GM18519 (cell line): ENCODE measurements at regions not wholly inside any gene's neighbourhood (a gene's known extent, or its start where the extent isn't known, plus 50 kb on each side); places are given as distances from the start of the nearest gene placed in this dataset.
"Not testable (repeated sequence)": the region's sequence is repeated elsewhere in the genome, so short reads cannot be mapped to it uniquely, and the experiment has no call there.

Experiments
- ATAC-seq: cut with Tn5 transposase; IDR thresholded peaks from one replicate; pipeline ENCODE4 v1.9.1; 2021; ENCODE audit warnings: mild to moderate bottlenecking, moderate library complexity; ENCODE audit not compliant: unreplicated experiment, low FRiP score

DNA sequence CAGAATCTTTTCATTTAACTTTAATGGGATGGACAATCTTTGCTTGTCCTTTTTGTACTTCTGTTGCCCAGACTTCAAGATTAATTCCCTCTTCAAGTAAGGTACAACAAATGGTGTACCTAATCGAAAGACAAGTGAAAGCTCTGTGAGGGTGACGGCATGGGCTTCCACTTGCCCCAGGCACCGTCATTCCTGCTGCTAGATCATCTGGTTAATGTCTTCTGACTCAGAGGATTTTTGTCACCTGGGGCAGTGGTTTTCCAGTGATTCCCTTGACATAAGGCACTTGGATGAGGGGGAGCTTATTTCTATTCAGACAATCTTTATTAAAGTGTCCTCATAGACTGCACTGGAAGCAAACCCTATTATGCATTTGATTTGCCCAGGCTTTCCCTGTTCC, 977.0 kb upstream of the AMELY start:
- ATAC-seq: no peak

DNA sequence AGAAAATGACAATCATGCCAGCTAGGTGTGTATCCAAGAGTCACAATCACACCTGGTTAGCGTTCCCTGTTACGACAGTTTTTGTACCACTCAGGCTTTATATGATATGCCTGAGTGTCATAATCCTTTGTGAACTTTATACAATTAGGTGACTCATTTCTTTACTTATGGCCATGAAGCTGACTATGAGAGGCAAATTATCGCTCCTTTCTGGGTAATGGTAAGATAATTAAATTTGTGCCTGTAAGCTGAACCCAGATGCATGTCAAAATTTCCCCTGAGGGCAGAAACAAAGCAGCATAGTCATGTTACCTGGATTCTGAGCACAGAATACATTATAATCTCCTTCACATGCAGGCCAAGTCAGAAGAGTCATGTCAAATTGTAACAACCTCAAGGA, 970.1 kb upstream of the AMELY start:
- no peak for ATAC-seq

DNA sequence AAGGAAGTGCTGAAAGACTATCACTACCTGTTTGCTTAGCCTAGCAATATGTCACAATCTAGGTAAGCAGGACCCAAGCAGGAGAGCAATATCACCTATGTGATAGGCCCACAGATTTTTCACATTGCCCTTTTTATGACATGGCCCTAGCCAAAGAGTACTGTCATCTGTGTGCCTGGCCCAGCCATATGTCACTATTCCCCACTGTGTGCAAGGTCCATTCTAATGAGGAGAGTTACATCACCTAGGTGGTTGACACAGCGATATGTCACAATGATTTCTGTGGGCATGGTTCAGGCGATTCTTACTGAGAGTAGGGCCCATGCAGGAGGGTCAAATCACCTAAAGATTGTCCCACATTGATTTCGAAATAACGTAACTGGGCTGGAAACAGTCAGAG, 967.7 kb upstream of the AMELY start:
- ATAC-seq: no peak

DNA sequence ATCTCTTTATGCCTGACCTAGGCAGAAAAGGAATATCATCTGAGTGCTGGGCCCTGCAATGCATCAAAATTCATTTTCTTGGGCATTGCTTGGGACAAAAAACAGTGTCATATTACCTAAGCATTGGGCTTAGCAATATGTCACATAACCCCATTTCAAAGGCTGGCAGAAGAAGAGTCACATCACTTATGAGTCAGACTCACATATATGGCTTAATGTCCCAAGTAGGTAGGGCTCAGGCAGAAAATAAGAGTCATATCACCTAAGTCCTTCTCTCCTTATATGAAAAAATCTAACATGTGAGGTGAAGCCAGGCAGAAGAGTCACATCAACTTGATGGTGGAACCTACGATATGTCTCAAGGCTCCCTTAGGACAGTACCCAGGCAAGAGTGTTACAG, 967.2 kb upstream of the AMELY start:
- ATAC-seq: no peak

DNA sequence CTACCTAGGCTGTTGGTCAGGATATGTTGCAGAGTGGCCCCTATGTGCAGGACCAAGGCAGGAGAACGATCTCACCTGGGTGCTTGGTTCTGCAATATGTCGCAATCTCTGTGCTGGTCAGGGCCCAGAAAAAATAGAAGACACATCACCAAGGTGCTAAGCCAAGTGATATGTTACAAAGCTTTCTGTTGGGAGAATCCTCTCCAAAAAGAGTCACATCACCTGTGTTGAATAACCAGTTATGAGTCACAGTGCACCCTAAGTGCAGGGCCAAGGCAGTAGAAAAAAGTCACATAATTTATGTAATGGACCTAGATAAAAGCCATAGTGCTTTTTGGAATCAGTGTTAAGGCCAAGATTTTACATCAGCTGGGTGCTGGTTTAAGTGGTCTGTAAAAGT, 965.9 kb upstream of the AMELY start:
- no peak for ATAC-seq

DNA sequence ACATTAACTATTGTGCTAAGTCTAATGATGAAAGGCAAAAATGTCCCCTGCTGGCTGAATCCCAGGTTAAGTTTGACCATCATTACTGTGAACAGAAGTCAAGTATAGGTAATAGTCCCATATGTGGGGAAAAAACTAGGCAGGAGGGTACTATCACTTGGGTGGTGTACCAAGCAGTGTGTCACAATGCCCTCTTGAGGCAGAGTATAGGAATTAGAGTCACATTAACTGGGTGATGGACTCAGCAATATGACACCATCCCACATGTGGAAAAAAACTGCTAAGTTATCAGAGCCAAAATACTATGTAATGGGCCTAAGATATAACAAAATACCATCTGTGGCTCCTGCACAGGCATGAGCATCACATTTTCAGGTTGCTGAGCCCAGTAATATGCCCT, 962.5 kb upstream of the AMELY start:
- ATAC-seq: no peak

DNA sequence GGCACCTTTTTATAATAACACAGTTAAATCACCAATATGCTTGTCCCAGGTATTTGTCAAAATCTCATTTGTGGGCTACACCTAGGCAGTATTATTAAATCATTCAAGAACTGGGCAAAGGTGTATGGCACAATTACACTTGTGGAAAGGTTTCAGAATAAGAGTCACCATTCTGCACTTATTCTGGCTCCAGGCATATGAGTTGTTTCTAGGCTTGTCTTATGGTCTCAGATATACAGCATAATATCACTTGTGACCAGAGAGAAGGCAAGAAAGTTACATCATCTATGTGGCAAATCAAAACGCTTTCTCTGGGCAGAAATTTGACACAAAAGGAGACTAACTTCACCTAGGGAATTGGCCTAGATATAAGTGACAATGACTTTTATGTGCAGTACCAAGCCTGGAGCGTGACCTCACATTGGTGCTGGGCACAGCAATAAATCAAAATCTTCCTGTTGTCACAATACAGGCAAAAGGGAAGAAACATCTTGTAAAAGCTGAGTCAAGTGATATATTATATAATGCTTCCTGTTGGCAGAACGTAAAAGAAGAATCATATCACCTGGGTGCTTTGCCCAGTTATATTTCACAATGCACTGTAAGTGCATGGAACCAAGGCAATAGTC, 959.9 kb upstream of the AMELY start:
- no peak for ATAC-seq

DNA sequence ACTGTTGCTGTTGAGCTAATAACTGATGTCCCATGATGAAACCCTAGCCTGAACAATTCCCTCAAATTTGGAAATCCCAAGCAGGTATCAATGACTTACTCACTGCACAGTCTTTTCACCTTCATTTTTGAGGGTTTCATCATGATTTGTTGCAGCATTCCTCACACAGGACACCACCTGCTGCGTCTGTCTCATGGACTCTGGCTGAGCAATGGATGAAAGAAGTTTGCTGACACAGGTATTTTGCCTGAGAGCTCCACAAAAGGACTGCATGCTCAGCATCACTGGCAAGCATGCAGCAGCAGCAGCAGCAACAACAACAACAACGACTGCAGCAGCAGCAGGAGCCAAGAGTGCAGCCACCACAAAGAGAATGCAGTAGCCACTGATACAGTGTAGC, 955.4 kb upstream of the AMELY start:
- no peak for ATAC-seq

DNA sequence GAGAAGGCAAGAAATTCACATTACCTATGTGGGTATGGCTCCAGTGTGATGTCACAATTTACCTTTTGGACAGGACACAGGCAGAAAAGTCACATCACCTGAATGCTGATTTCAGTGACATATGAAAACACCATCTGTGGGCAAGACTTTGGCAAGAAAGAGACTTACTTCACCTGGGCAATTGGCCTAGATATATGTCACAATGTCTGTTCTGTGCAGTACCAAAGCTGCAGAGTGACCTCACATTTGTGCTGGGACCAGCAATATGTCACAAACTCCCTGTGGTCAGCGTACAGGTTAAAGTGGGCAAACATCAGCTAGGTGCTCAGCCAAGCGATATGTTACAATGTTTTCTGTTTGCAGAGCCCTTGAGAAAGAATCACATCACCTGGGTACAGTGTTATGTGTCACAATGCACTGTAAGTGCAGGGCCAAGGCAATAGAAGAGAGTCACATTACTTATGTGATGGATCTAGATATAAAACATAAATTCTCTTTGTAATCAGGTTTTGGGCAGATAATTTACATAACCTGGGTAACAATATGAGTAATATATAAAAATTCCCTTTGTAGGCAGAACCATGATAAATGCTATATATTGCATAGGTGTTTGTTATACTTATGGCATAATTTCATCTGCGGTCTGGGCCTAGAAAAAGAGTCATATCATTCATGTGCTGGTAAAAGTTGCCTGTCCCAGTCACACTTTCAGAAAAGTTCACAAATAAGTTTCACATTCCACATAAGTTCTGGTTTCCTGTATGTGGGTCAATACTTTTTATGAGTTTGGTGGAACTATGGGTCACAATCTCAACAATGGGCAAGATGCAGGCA, 949.4 kb upstream of the AMELY start:
- ATAC-seq: no peak

DNA sequence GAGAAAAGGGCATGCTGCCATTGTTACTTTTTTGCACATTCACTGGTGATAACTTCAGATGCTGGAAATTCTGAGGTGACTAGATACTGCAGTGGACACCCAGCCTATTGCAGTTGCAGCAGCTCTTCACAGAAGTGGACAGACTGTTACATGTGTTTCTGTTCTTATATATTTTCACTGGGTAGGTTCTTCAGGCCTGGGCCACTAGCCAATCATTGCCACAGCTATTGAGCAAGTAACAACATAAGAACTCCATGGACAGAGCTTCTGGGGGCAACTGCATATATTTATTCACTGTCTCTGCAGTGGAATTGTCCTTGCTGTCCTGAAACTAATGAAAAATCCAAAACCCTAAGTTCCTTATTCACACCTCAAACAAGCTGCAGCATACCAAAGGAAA, 938.6 kb upstream of the AMELY start:
- no peak for ATAC-seq

DNA sequence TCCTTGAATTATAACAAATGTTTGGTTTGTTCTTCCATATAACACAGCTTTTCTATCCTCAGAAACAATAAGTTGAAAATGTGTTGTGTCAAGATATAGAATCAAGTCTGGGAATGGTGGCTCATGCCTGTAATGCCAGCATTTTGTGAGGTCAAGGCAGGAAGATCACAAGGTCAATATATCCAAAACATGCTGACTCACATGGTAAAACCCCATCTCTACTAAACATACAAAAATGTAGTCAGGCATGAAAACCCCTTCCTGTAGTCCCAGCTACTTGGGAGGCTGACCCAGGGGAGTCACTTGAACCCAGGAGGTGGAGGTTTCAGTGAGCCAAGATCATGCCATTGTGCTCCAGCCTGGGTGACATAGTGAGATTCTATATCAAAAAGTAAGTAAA, 934.2 kb upstream of the AMELY start:
- ATAC-seq: no peak

DNA sequence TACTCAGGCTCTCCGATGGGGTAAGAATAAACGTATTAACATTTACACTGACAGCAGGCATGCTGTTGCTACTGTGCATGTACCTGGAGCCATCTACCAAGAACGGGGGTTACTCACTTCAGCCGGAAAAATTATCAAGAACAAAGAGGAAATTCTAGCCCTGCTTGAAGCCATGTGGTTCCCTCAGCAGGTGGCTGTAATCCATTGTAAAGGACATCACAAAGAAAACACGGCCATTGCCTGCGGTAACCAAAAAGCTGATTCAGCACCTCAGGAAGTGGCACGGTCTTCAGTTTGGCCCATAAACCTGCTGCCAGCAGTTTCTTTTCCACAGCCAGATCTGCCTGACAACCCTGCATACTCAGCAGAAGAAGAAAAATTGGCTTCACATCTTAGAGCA, 925.5 kb upstream of the AMELY start:
- ATAC-seq: no peak

DNA sequence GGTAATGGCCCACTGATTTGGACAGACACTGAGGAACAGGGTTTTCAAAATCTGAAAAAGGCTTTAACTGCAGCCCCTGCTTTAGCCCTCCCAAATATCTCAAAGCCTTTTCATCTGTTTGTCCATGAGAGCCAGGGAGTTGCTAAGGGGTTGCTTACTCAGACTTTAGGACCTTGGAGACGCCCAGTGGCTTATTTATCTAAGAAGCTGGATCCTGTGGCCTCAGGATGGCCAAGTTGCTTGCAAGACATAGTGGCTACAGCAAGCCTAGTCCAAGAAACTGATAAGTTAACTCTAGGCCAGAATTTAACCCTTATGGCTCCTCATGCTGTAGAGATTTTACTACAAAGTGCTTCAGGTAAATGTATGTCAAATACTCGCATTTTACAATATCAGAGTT, 924.8 kb upstream of the AMELY start:
- no peak for ATAC-seq

DNA sequence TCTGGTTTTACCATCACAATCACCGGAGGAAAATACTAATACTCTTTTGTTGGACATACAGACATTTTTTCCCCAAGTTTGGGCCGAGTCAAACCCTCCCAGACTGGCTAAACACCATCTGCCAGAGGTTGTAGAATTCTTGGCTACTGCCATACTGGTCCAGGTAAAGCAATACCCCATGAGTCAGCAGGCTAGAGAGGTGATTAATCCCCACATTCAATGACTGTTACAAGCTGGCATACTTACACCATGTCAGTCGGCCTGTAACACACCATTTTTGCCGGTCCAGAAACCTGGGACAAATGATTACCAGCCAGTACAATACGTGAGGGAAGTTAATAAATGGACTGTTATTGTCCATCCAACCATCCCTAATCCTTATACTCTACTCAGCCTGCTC, 923.9 kb upstream of the AMELY start:
- no peak for ATAC-seq

DNA sequence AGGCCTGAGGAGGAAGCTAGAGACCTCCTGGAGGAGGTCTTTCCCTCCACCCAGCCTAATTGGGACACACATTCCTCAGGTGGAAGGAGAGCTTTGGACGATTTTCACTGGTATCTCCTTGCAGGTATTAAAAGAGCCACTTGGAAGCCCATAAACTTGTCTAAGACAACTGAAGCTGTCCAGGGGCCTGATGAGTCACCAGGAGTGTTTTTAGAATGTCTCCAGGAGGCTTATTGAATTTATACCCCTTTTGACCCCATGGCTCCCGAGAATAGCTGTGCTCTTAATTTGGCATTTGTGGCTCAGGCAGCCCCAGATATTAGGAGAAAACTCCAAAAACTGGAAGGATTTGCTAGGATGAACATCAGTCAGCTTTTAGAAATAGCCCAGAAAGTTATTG, 922.7 kb upstream of the AMELY start:
- ATAC-seq: no peak

DNA sequence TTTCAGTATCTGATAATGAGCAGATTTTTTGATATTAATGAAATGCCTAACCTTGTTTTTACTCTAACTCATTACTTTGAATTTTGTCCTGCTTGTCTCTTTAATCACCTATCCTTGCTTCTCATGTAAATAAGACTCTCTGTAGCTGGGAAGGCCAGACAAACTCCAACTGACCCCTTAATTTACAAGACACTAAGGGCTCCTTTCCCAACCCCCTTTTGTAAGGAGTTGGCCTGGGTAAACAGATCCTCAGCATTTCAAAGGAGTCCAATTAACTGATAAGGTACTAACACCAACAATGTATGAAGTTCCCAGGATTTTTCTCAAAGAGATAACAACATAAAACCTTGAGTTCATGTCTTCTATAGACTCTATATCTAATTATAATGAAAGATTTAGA, 919.3 kb upstream of the AMELY start:
- not testable (repeated sequence) for ATAC-seq

DNA sequence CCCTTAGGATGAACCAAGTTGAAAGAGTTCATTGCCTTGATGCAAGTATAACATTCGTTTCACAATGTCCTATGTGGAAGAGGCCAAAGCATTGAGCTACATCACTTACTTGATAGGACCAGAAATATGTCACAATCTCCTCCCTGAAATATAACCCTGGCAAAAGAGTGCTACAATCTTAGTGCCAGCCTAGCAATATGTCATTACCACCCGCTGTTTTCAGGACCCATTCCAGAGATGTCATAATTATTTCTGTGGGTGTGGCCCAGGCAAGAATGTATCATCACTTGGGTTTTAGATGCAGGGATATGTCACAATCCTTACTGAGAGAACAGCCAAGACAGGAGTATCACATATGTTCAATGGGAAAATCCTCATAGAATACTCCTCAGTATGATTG, 915.0 kb upstream of the AMELY start:
- no peak for ATAC-seq

DNA sequence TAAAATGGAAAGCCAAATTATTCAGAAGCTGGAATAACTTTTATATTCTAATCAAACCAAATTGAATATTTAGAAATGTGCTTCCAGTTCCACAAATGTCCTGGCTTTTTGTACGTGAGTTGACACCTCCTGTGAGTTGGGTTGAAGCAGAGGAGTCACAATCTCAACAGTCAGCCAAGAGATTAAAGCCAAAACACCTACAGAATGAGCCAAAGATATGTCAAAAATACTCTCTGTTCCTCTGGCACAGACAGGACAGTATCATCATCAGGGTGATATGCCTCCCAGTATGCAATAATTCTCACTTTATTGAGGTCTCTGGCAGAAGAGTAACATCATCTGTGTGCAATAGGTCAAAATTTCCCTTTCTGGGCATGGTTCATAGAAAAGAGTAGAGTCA, 914.3 kb upstream of the AMELY start:
- no peak for ATAC-seq

DNA sequence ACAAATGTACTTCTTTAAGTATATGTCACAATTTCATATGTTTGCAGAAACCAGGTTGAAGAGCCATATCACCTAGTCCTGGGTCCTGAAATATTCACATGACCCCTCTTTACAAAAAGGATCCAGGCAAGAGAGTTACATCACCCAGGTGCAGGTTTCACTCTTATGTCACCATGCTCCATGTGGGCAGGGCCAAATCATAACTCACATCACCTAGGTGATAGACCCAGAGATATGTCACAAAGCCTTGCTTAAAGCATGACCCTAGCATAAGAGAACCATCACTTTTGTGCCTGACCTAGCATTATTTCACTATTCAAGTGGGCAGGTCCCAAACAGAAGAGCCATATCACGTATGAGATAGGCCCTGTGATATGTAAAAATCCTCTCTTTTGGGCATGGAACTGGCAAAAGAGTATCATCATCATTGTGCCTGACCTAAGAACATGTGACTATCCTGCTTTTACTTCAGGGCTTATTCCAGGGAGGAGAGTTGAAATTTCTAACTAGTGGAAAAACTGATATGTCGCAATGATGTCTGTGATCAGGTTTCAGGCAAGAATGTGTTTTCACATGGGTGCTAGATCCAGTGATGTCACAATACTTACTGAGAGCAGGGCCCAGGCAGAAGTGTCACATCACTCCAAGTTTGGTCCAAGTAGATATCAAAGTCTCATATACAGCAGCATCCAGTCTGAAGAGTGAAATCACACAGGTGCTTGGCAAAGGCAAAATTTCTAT, 909.9 kb upstream of the AMELY start:
- ATAC-seq: no peak

DNA sequence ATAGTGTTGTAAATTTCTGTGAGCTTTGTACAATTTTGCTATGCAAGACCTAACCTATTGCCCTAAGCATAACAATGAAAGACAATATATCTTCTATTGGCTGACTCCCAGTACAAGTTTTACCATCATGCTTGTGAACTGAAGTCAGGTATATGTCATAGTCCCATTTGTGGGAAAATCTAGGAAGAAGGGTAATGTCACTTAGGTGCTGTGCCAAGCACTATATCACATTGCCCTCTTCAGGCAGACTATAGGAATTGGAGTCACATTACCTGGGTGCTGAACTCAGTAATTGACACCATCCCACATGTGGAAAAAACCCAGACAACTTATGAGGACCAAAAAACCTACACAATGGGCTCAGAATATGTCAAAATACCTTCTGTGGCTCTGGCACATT, 907.4 kb upstream of the AMELY start:
- ATAC-seq: no peak

DNA sequence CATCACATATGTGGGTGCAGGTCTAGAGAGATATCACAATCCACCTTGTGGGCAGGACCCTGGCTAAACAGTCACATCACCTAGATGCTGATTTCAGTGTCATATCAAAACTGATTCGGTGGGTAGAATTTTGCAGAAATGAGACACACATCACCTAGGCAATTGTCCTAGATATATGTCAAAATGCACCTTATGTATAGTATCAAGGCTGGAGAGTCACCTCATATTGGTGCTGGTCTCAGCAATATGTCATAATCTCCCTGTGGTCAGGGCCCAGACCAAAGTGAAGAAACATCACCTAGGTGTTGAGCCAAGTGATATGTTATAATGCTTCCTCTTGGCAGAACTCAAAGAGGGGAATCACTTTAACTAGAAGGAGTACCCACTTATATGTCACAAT, 905.0 kb upstream of the AMELY start:
- ATAC-seq: no peak

DNA sequence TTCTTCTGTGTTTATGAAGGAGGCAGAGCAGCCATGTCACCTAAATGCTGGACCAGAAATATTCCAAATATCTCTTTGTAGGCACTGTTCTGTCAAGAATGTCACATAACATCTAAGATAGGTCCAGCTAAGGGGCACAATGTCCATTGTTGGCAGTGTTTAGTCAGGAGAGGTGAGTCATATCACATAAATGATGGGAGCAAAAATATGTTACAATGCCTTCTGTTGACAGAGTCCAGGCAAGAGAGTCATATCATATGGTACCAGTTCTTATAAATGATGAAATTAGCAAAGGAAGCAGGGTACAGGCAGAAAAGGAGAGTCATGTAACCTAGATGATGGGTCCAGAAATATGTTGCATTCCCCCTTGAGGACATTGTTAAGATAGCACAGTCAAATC, 904.4 kb upstream of the AMELY start:
- no peak for ATAC-seq
